Liver (tissue), 8 donors: ENCODE measurements at regions not wholly inside any gene's neighbourhood (a gene's known extent, or its start where the extent isn't known, plus 50 kb on each side); places are given as distances from the start of the nearest gene placed in this dataset.

Source experiments
- DNase-seq: peaks from one replicate; pipeline ENCODE4 v3.0.0-alpha.2; 2017; ENCODE audit warnings: low spot score
- H3K27ac ChIP-seq, 2 donors: one replicate each; pipeline ENCODE4 v1.7.0; 2013; ENCODE audit warnings: inconsistent platforms in 2 of 2, low read length in 2 of 2, control low read depth in 1 of 2, low read depth in 1 of 2, mild to moderate bottlenecking in 1 of 2
- H3K27me3 ChIP-seq, 4 donors: one replicate each; pipeline versions ENCODE4 v1.6.1 to v1.7.0; 2013; ENCODE audit warnings: low read length in 3 of 4, inconsistent platforms in 1 of 4, mild to moderate bottlenecking in 1 of 4, moderate library complexity in 1 of 4; ENCODE audit not compliant: control insufficient read depth in 4 of 4, insufficient read depth in 4 of 4
- H3K36me3 ChIP-seq, 4 donors: one replicate each; pipeline versions ENCODE4 v1.6.1 to v1.7.0; 2013; ENCODE audit warnings: low read length in 3 of 4, mild to moderate bottlenecking in 3 of 4, low read depth in 1 of 4, moderate library complexity in 1 of 4; ENCODE audit not compliant: control insufficient read depth in 4 of 4, insufficient read depth in 3 of 4
- H3K4me1 ChIP-seq, 4 donors: one replicate each; pipeline versions ENCODE4 v1.6.1 to v1.7.0; 2013; ENCODE audit warnings: low read length in 3 of 4, mild to moderate bottlenecking in 3 of 4, moderate library complexity in 1 of 4; ENCODE audit not compliant: control insufficient read depth in 4 of 4, insufficient read depth in 4 of 4
- H3K4me3 ChIP-seq, 3 donors: one replicate each; pipeline versions ENCODE4 v1.6.1 to v1.7.0; 2013; ENCODE audit warnings: low read length in 3 of 3, control low read depth in 1 of 3, low read depth in 1 of 3, mild to moderate bottlenecking in 1 of 3
- H3K9ac ChIP-seq, 2 donors: one replicate each; pipeline ENCODE4 v1.7.0; 2013; ENCODE audit warnings: low read length in 2 of 2, mild to moderate bottlenecking in 2 of 2, moderate library complexity in 2 of 2, control low read depth in 1 of 2, low read depth in 1 of 2
- H3K9me3 ChIP-seq, 4 donors: one replicate each; pipeline versions ENCODE4 v1.6.1 to v1.7.0; 2013; ENCODE audit warnings: low read length in 3 of 4; ENCODE audit not compliant: control insufficient read depth in 4 of 4
- HNF4A ChIP-seq, 2 donors: conservative IDR thresholded peaks; 2 replicates each; pipeline ENCODE4 v1.6.1; 2016; ENCODE audit warnings: antibody characterized with exemption in 2 of 2, mild to moderate bottlenecking in 2 of 2
- JUND ChIP-seq, 2 donors: IDR thresholded peaks; 2 replicates each; pipeline ENCODE4 v1.6.1; 2016; ENCODE audit warnings: antibody characterized with exemption in 2 of 2
- NR2F2 ChIP-seq: IDR thresholded peaks from 2 replicates; pipeline ENCODE4 v1.6.1; 2016; ENCODE audit warnings: antibody characterized with exemption
- RAD21 ChIP-seq, 2 donors: IDR thresholded peaks; 2 replicates each; pipeline ENCODE4 v1.6.1; 2016; ENCODE audit warnings: antibody characterized with exemption in 2 of 2, mild to moderate bottlenecking in 2 of 2
- RXRA ChIP-seq, 2 donors: IDR thresholded peaks; 2 replicates each; pipeline ENCODE4 v1.6.1; 2017 to 2018; ENCODE audit warnings: antibody characterized with exemption in 2 of 2, mild to moderate bottlenecking in 1 of 2
- SP1 ChIP-seq: IDR thresholded peaks from 2 replicates; pipeline ENCODE4 v1.6.1; 2018; ENCODE audit warnings: antibody characterized with exemption, mild to moderate bottlenecking
- WGBS: extraction: QIAGEN DNeasy Blood & Tissue Kit; methylation state at CpG from one replicate; pipeline ENCODE4 v1.1.7; 2013; 5-methylcytosine and 5-hydroxymethylcytosine counted together
- TF ChIP-seq, protein P1 (sequence below): fragments of 150-350 bp; IDR thresholded peaks from 2 replicates; pipeline ENCODE4 v1.5.1; 2017; ENCODE audit warnings: improper control_type of control experiment, low read depth, low read length; ENCODE audit not compliant: missing input control
- TF ChIP-seq, protein P2 (sequence below): IDR thresholded peaks from 2 replicates; pipeline ENCODE4 v1.6.1; 2016; ENCODE audit warnings: antibody characterized with exemption
- TF ChIP-seq, protein P3 (sequence below): IDR thresholded peaks from 2 replicates; pipeline ENCODE4 v1.6.1; 2016; ENCODE audit warnings: antibody characterized with exemption
- donor health status: healthy.
- donor health status: healthy.
- donor health status: healthy.
- donor health status: healthy.
- donor health status: healthy.

DNA sequence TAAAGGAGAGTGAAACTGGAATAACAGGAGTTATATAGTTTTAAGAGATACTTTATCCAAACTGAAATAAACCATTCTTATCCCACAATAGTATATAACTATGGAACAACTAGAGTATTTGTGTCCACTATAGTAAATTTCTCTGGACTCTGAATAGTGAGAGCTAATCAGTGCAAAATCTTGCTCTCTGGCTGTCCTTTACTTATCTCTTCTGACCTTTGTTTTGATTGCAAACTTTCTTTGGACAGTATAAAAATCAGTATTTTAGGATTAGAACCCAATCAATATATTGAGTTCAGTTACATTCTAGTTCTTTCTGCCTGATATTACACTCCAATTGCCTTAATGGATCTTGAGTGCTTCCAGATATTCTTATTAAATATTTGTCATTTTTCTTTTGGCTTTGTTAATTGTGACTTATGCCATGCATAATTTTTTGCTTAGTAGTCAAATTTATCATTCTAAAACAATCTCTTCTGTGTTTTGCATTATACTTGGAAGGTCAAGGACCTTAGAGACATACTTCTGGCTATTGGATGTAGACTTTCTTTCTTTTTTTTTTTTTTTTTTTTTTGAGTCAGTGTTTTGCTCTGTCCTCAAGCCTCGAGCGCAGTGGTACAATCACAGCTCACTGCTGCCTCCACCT lies 89.9 kb upstream of the AMN1 start:
- H3K9ac ChIP-seq, result no peak overlapping the region
- 54% methylated on average over 2 of the region's 2 CpGs for WGBS
- DNase-seq, result no peak
- no peak overlapping the region for H3K4me3 ChIP-seq
- H3K9me3 ChIP-seq, result no peaks in the 10 kb centered on the region
- TF ChIP-seq RXRA (IDR thresholded peaks at IDR 0.05) (peak; percentile 19 to 27), RAD21 (IDR thresholded peaks at IDR 0.05) (peak in 1 of 2 donors; percentile 20), HNF4A (conservative IDR thresholded peaks at IDR 0.05) (peak; percentile 39 to 53)
- TF ChIP-seq, protein P1, sequence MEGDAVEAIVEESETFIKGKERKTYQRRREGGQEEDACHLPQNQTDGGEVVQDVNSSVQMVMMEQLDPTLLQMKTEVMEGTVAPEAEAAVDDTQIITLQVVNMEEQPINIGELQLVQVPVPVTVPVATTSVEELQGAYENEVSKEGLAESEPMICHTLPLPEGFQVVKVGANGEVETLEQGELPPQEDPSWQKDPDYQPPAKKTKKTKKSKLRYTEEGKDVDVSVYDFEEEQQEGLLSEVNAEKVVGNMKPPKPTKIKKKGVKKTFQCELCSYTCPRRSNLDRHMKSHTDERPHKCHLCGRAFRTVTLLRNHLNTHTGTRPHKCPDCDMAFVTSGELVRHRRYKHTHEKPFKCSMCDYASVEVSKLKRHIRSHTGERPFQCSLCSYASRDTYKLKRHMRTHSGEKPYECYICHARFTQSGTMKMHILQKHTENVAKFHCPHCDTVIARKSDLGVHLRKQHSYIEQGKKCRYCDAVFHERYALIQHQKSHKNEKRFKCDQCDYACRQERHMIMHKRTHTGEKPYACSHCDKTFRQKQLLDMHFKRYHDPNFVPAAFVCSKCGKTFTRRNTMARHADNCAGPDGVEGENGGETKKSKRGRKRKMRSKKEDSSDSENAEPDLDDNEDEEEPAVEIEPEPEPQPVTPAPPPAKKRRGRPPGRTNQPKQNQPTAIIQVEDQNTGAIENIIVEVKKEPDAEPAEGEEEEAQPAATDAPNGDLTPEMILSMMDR, result no peak
- H3K27ac ChIP-seq, result no peak overlapping the region
- peaks cover 3 to 13% (median 7%) of the 10 kb centered on the region in 4 donors for H3K4me1 ChIP-seq
- H3K27me3 ChIP-seq, result no peaks in the 10 kb centered on the region
- no peaks in the 10 kb centered on the region for H3K36me3 ChIP-seq

DNA sequence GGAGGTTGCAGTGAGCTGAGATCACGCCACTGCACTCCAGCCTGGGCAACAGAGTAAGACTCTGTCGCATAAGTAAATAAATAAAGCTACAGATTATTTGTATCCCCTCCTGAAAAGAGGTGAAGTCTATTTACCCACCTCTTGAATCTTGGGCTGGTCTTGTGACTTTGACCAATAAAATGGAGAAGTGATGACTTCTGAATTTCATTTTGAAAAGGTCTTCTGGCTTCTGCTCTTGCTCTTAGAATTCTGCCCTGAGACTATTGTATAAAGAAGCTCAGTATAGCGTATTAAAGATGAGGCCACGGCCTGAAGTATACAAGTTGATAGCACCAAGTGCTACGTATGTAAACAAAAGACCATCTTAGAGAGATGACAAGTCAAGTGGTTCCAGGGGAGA lies 88.3 kb upstream of the AMN1 start:
- peaks cover 4 to 17% (median 9%) of the 10 kb centered on the region in 4 donors for H3K4me1 ChIP-seq
- TF ChIP-seq, protein P2, sequence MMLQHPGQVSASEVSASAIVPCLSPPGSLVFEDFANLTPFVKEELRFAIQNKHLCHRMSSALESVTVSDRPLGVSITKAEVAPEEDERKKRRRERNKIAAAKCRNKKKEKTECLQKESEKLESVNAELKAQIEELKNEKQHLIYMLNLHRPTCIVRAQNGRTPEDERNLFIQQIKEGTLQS, result no peak
- TF ChIP-seq RXRA (IDR thresholded peaks at IDR 0.05), result no peak
- TF ChIP-seq NR2F2, result no peak
- TF ChIP-seq, protein P3, sequence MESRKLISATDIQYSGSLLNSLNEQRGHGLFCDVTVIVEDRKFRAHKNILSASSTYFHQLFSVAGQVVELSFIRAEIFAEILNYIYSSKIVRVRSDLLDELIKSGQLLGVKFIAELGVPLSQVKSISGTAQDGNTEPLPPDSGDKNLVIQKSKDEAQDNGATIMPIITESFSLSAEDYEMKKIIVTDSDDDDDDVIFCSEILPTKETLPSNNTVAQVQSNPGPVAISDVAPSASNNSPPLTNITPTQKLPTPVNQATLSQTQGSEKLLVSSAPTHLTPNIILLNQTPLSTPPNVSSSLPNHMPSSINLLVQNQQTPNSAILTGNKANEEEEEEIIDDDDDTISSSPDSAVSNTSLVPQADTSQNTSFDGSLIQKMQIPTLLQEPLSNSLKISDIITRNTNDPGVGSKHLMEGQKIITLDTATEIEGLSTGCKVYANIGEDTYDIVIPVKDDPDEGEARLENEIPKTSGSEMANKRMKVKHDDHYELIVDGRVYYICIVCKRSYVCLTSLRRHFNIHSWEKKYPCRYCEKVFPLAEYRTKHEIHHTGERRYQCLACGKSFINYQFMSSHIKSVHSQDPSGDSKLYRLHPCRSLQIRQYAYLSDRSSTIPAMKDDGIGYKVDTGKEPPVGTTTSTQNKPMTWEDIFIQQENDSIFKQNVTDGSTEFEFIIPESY, result no peak

DNA sequence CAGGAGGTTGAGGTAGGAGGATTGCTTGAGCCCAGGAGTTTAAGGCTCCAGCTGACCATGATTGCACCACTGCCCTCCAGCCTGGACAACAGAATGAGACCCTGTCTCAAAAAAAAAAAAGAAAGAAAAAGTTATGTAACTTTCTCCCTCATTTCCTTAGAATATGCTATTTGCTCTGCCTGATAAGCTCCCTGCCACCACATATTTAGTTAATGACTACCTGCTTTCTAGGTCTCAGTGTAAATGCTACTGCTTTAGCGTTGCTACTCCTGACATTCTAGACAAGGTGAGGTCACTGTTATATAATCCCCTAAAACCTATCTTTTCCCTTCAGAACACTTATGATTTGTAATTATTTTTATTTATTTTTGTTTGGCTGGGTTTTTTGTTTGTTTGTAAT lies 86.3 kb upstream of the AMN1 start:
- Histone ChIP-seq H3K36me3 (no peaks in the 10 kb centered on the region), H3K9me3 (no peaks in the 10 kb centered on the region), H3K27ac (no peak overlapping the region), H3K27me3 (no peaks in the 10 kb centered on the region), H3K4me3 (no peak overlapping the region), H3K4me1 (peaks cover 4 to 17% (median 9%) of the 10 kb centered on the region in 4 donors), H3K9ac (no peak overlapping the region)
- TF ChIP-seq, protein P2, result no peak
- TF ChIP-seq RAD21 (IDR thresholded peaks at IDR 0.05), result peak in 1 of 2 donors; percentile 9
- TF ChIP-seq JUND (IDR thresholded peaks at IDR 0.05), result peak in 1 of 2 donors; percentile 14
- no peak for TF ChIP-seq SP1
- WGBS, result 37% methylated on average over 1 of the region's 1 CpG
- no peak for DNase-seq

More for the DNA sequence above, 88.3 kb upstream of the AMN1 start:
- no peaks in the 10 kb centered on the region for H3K9me3 ChIP-seq
- H3K27me3 ChIP-seq, result no peaks in the 10 kb centered on the region
- no peak overlapping the region for H3K9ac ChIP-seq
- no peaks in the 10 kb centered on the region for H3K36me3 ChIP-seq
- H3K4me3 ChIP-seq, result no peak overlapping the region
- no peak overlapping the region for H3K27ac ChIP-seq
- no peak for DNase-seq
- WGBS, result 68% methylated on average over 5 of the region's 5 CpGs
